WTC11 (cell line): ENCODE measurements at regions not wholly inside any gene's neighbourhood (a gene's known extent, or its start where the extent isn't known, plus 50 kb on each side); places are given as distances from the start of the nearest gene placed in this dataset.

ENCODE experiments used
- CREB1 ChIP-seq: sonication (generic); formaldehyde crosslinking; IDR thresholded peaks from 2 replicates; pipeline ENCODE4 v1.8.0; 2023; ENCODE audit warnings: mild to moderate bottlenecking, missing genetic modification reagents
- CTCF ChIP-seq: fragments of 200-600 bp; IDR thresholded peaks from 2 replicates; pipeline ENCODE4 v1.8.0; 2022; ENCODE audit warnings: antibody characterized with exemption
- E2F4 ChIP-seq: sonication (generic); formaldehyde crosslinking; IDR thresholded peaks from 2 replicates; pipeline ENCODE4 v1.8.1; 2022; ENCODE audit warnings: low read depth, mild to moderate bottlenecking, moderate library complexity, missing genetic modification reagents, borderline replicate concordance
- ESRRA ChIP-seq: sonication (generic); formaldehyde crosslinking; IDR thresholded peaks from 2 replicates; pipeline ENCODE4 v1.8.1; 2022; ENCODE audit warnings: mild to moderate bottlenecking, missing genetic modification reagents, borderline replicate concordance
- JUN ChIP-seq: sonication (generic); formaldehyde crosslinking; IDR thresholded peaks from 2 replicates; pipeline ENCODE4 v1.8.0; 2023; ENCODE audit warnings: mild to moderate bottlenecking, missing genetic modification reagents
- NR2C2 ChIP-seq: sonication (generic); formaldehyde crosslinking; IDR thresholded peaks from 2 replicates; pipeline ENCODE4 v1.8.0; 2022; ENCODE audit warnings: mild to moderate bottlenecking, missing genetic modification reagents
- SOX15 ChIP-seq: fragments of 250-450 bp; sonication (Bioruptor Pico); IDR thresholded peaks from 2 replicates; pipeline ENCODE4 v1.9.0; 2021; ENCODE audit warnings: mild to moderate bottlenecking
- TP53 ChIP-seq: sonication (generic); formaldehyde crosslinking; IDR thresholded peaks from 2 replicates; pipeline ENCODE4 v1.8.1; 2023; ENCODE audit warnings: mild to moderate bottlenecking, missing genetic modification reagents
- ZNF138 ChIP-seq: sonication (generic); formaldehyde crosslinking; conservative IDR thresholded peaks from 2 replicates; pipeline ENCODE4 v1.8.1; 2022; ENCODE audit warnings: mild to moderate bottlenecking, moderate library complexity, missing genetic modification reagents
- TF ChIP-seq, protein P1 (sequence below): sonication (generic); formaldehyde crosslinking; IDR thresholded peaks from 2 replicates; pipeline ENCODE4 v1.8.0; 2022; ENCODE audit warnings: mild to moderate bottlenecking, missing genetic modification reagents
- TF ChIP-seq, protein P2 (sequence below): sonication (generic); formaldehyde crosslinking; IDR thresholded peaks from 2 replicates; pipeline ENCODE4 v1.8.0; 2023; ENCODE audit warnings: mild to moderate bottlenecking, missing genetic modification reagents
- TF ChIP-seq, protein P3 (sequence below): sonication (generic); formaldehyde crosslinking; conservative IDR thresholded peaks from 2 replicates; pipeline ENCODE4 v1.8.1; 2022; ENCODE audit warnings: mild to moderate bottlenecking, missing genetic modification reagents

DNA sequence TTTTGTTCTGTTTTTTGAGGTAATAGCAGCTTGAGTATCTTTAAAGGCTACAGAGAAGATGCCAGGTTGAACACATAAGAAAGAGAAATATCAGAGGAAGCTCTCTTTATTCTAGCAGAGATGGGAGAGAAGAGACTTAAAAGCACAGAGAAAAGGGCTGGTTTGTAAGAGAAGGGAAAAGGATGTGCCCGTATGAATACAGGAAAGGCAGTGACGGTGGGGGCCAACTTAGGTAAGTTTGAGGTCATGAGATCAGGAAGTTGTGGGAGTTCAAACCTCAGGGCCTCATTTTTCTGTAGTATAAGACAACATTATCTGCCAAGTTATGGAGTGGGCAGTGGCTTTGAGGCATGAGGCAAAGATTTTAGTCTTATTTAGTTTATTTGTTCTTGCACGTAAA, 121.3 kb upstream of the S100G start:
- TF ChIP-seq CTCF (no peak), CREB1 (CRISPR knock-in tag) (no peak), NR2C2 (CRISPR knock-in tag) (no peak), SOX15 (CRISPR knock-in tag) (no peak), ESRRA (no peak), TP53 (no peak), JUN (CRISPR knock-in tag) (no peak), E2F4 (no peak), ZNF138 (CRISPR knock-in tag) (no peak)
- TF ChIP-seq, protein P1, sequence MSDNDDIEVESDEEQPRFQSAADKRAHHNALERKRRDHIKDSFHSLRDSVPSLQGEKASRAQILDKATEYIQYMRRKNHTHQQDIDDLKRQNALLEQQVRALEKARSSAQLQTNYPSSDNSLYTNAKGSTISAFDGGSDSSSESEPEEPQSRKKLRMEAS, result no peak
- TF ChIP-seq, protein P2, sequence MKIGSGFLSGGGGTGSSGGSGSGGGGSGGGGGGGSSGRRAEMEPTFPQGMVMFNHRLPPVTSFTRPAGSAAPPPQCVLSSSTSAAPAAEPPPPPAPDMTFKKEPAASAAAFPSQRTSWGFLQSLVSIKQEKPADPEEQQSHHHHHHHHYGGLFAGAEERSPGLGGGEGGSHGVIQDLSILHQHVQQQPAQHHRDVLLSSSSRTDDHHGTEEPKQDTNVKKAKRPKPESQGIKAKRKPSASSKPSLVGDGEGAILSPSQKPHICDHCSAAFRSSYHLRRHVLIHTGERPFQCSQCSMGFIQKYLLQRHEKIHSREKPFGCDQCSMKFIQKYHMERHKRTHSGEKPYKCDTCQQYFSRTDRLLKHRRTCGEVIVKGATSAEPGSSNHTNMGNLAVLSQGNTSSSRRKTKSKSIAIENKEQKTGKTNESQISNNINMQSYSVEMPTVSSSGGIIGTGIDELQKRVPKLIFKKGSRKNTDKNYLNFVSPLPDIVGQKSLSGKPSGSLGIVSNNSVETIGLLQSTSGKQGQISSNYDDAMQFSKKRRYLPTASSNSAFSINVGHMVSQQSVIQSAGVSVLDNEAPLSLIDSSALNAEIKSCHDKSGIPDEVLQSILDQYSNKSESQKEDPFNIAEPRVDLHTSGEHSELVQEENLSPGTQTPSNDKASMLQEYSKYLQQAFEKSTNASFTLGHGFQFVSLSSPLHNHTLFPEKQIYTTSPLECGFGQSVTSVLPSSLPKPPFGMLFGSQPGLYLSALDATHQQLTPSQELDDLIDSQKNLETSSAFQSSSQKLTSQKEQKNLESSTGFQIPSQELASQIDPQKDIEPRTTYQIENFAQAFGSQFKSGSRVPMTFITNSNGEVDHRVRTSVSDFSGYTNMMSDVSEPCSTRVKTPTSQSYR (CRISPR knock-in tag), result no peak
- TF ChIP-seq, protein P3, sequence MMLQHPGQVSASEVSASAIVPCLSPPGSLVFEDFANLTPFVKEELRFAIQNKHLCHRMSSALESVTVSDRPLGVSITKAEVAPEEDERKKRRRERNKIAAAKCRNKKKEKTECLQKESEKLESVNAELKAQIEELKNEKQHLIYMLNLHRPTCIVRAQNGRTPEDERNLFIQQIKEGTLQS (CRISPR knock-in tag), result no peak
